Heart left ventricle (tissue), 13 donors: ENCODE measurements at regions not wholly inside any gene's neighbourhood (a gene's known extent, or its start where the extent isn't known, plus 50 kb on each side); places are given as distances from the start of the nearest gene placed in this dataset.

ENCODE experiments used
- CTCF ChIP-seq, 12 donors: fragments of 200-600 bp; sonication (generic) in 4 of 12; IDR thresholded peaks; one replicate each; pipeline versions ENCODE4 v1.5.0 to v1.8.0; 2018 to 2022; ENCODE audit warnings: antibody characterized with exemption in 12 of 12, mild to moderate bottlenecking in 5 of 12
- POLR2A ChIP-seq, 2 donors: fragments of 450-650 bp; IDR thresholded peaks; one replicate each; pipeline ENCODE4 v1.6.1; 2017; ENCODE audit warnings: antibody characterized with exemption in 2 of 2, mild to moderate bottlenecking in 2 of 2, moderate library complexity in 2 of 2
- donor health status: ischemic (EF 13 %, LVEDD 7.1; RV severe dilation, severe dysfunction).
- donor health status: DM: no; HTN: yes; CAD: no.
- donor health status: DM: no; HTN: no; CAD: no.
- donor health status: ischemic (EF 25% LVEDD 6.9; RV normal size, moderate dysfunction).
- donor health status: ischemic (EF 25% LVEDD 5.7; RV mildly dilated, moderate dysfunction).
- donor health status: ischemic (EF 35%, LVEDD 5.7; RV mildly dilated, moderate dysfunction).
- donor health status: nonischemic (EF 11% LVEDD 7.7; RV severe dilation, severe dysfunction).
- donor health status: DM: yes; HTN: yes; CAD: no.
- donor health status: PGD.
- donor health status: ischemic (EF 29% LVEDD 5.4; RV normal size, mild dysfunction).
- donor health status: nonischemic (EF 23%, LVEDD 6.1; RV moderate dilation, normal function).

DNA sequence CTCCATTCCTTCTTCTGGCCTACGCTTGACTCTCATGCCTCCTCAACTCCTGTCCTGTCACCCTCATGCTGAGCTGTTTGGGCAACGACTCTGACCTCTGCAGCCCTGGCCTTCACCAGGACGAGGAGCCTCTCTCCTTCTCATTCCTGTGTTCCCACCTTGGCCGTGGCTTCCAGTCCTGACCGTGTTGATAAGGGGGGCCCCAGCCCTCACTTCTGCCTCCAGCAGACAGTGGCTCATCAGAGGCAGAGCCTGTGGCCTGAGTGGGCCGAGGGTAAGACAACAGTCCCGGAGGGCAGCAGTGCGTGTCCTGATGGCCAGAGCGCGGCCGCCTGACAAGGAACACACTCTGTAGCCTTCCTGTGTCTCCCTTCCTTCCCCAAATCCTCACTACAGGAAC, 61.7 kb upstream of the UBE3C start:
- TF ChIP-seq POLR2A (IDR thresholded peaks at IDR 0.05), result no peak
- no peak for TF ChIP-seq CTCF (IDR thresholded peaks at IDR 0.05)
